ENCODE measurements at regions not wholly inside any gene's neighbourhood (a gene's known extent, or its start where the extent isn't known, plus 50 kb on each side); places are given as distances from the start of the nearest gene placed in this dataset.
"Not testable (repeated sequence)": the region's sequence is repeated elsewhere in the genome, so short reads cannot be mapped to it uniquely, and the experiment has no call there.

DNA sequence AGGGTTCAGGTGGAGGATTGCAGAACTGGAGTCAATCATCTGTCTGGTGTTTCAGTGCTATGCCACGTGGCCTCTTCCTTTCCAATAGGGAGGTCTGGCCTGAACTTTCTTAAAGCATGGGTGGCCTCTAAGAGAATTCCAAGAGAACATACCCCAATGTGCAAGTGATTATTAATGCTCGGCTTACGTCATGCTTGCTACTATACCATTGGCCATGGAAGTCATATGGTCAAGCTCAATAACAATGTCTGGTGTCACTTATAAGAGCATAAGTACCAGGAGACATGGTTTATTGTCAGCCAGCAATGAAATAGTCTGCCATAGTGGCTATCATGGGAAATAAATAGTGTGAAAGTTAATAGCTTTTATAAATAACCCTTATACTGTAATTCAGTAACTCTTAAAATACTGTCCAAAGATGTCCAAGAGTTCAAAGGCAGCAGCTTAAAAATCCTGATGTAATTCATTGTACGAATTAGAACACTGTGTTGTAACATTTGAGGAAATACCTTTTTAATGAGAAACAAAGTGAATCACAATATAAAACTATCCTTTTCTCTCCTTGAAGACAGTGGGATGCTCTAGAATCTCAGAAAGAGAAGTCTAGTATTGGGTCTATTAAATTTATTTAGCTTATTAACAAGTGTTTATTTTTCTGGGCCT, 355.4 kb upstream of the PRR16 start:
- H3K4me3 ChIP-seq (ENCODE audit: low read depth, poor library complexity, severe bottlenecking) = no peak overlapping the region
- no peak for TF ChIP-seq POLR2A (IDR thresholded peaks at IDR 0.05)
- TF ChIP-seq, protein P1, sequence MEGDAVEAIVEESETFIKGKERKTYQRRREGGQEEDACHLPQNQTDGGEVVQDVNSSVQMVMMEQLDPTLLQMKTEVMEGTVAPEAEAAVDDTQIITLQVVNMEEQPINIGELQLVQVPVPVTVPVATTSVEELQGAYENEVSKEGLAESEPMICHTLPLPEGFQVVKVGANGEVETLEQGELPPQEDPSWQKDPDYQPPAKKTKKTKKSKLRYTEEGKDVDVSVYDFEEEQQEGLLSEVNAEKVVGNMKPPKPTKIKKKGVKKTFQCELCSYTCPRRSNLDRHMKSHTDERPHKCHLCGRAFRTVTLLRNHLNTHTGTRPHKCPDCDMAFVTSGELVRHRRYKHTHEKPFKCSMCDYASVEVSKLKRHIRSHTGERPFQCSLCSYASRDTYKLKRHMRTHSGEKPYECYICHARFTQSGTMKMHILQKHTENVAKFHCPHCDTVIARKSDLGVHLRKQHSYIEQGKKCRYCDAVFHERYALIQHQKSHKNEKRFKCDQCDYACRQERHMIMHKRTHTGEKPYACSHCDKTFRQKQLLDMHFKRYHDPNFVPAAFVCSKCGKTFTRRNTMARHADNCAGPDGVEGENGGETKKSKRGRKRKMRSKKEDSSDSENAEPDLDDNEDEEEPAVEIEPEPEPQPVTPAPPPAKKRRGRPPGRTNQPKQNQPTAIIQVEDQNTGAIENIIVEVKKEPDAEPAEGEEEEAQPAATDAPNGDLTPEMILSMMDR (IDR thresholded peaks at IDR 0.05) = no peak
- 63 to 65% methylated on average over 4 of the region's 4 CpGs for WGBS, 2 donors
- intact Hi-C loops (cut with DNase I; ENCODE audit: low total_unique reads) = no loop called here
- DNase-seq (ENCODE audit: low spot score in 2 of 2) = no peak

DNA sequence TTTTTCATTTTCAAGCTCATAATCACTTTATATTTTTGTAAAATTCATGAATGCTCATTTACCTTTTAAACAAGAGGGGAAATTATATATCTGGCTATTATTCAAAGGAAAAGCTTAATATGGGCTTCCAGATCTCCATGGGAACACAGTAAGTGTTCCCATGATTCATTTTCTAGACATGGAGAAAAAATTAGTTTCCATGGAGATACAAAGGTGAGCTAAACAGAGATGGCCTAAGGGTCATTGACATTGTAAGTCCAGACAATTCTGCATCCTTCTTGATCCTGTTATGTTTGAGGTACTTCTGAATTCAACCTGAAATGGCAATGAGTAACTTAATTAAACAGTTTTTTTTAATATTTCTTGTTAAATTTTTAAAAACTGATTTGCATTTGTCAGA, 341.4 kb upstream of the PRR16 start:
- intact Hi-C loops (cut with DNase I; ENCODE audit: low total_unique reads) = no loop called here
- no peak for TF ChIP-seq POLR2A (IDR thresholded peaks at IDR 0.05)
- TF ChIP-seq, protein P1 (IDR thresholded peaks at IDR 0.05) = no peak
- no peak for DNase-seq (ENCODE audit: low spot score in 2 of 2)
- H3K4me3 ChIP-seq (ENCODE audit: low read depth, poor library complexity, severe bottlenecking) = no peak overlapping the region

DNA sequence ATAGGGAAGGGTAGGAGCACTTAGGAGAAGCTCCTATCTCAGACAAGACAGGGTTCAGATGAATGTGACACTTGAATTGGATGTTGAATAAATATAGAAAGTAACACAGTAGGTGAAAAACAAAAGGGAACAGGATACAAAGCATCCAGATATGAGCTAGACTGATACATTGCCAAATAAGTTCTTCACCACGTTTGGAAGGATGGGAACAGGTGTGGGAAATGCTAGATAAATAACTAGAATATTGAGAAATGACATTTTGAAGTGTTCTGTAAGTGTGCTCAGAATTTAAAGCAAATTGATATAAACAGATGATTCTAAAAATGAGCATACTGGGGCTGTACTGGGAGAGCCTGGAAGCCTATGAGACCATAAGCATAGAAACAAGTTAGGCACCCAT, 340.1 kb upstream of the PRR16 start:
- intact Hi-C loops (cut with DNase I; ENCODE audit: low total_unique reads) = no loop called here
- TF ChIP-seq POLR2A (IDR thresholded peaks at IDR 0.05) = no peak
- TF ChIP-seq, protein P1 (IDR thresholded peaks at IDR 0.05) = no peak
- no peak for DNase-seq (ENCODE audit: low spot score in 2 of 2)
- no peak overlapping the region for H3K4me3 ChIP-seq (ENCODE audit: low read depth, poor library complexity, severe bottlenecking)
- 30 to 33% methylated on average over 1 of the region's 1 CpG for WGBS, 2 donors

DNA sequence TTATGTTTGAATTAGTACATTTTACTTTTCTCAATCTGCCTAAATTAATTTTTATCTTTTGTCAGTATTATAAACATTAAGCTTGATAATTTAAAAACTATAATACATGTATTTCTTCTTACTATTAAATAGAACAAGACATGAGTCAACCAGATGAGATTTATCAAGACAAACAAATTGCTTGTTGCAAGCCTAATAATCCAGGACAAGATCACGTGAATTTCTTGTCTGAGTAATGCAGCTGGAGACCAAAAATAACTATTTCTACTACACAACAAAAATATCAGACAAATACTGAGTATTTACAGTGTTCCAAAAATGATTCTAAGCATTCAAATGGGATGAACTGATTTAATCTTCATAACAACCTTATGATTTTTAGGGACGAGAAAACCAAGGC, 339.1 kb upstream of the PRR16 start:
- TF ChIP-seq, protein P1 (IDR thresholded peaks at IDR 0.05) = no peak
- no peak for TF ChIP-seq POLR2A (IDR thresholded peaks at IDR 0.05)
- DNase-seq (ENCODE audit: low spot score in 2 of 2) = no peak
- intact Hi-C loops (cut with DNase I; ENCODE audit: low total_unique reads) = no loop called here
- H3K4me3 ChIP-seq (ENCODE audit: low read depth, poor library complexity, severe bottlenecking) = no peak overlapping the region
- WGBS, 2 donors = 49 to 51% methylated on average over 2 of the region's 2 CpGs

DNA sequence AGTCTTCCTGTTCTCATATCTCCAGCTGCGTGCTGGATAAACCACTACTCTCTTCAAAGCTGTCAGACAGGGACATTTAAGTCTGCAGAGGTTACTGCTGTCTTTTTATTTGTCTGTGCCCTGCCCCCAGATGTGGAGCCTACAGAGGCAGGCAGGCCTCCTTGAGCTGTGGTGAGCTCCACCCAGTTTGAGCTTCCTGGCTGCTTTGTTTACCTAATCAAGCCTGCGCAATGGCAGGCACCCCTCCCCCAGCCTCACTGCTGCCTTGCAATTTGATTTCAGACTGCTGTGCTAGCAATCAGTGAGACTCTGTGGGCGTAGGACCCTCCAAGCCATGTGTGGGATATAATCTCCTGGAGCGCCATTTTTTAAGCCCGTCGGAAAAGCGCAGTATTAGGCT, 331.8 kb upstream of the PRR16 start:
- DNase-seq (ENCODE audit: low spot score in 2 of 2); H3K4me3 ChIP-seq (ENCODE audit: low read depth, poor library complexity, severe bottlenecking); intact Hi-C loops (cut with DNase I; ENCODE audit: low total_unique reads): not testable (repeated sequence)
- 86 to 94% methylated on average over 7 of the region's 7 CpGs for WGBS, 2 donors

DNA sequence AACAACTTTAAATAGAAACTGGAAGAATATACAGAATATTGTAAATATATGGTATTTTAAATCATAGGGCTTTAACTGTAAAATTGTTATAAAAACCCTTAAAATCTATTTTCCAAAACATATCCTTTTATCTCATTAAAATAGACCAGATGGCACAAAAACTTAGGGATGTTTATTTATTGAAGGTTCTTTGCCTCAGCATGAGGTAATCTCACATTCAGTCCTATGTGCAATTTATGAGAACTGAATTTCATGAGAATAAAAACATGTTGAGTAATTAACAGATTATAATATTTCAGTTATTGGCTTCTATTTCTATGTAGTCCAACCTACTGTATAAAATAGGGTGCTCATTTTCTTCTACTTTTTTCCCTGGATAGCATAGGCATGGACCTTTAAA, 329.2 kb upstream of the PRR16 start:
- no peak overlapping the region for H3K4me3 ChIP-seq (ENCODE audit: low read depth, poor library complexity, severe bottlenecking)
- intact Hi-C loops (cut with DNase I; ENCODE audit: low total_unique reads) = no loop called here
- DNase-seq (ENCODE audit: low spot score in 2 of 2) = no peak
- TF ChIP-seq, protein P1 (IDR thresholded peaks at IDR 0.05) = no peak
- TF ChIP-seq POLR2A (IDR thresholded peaks at IDR 0.05) = no peak
